MM.1S (cell line): ENCODE measurements at regions not wholly inside any gene's neighbourhood (a gene's known extent, or its start where the extent isn't known, plus 50 kb on each side); places are given as distances from the start of the nearest gene placed in this dataset.

Experiments used
- DNase-seq: peaks from one replicate; pipeline ENCODE4 v3.0.0-alpha.2; 2015
- H2AFZ ChIP-seq: fragments of 300-600 bp; sonication (generic); 2 replicates; pipeline ENCODE4 v1.6.0; 2016; ENCODE audit warnings: antibody characterized with exemption, low read length
- H3F3A ChIP-seq: fragments of 300-600 bp; sonication (generic); 2 replicates; pipeline ENCODE4 v1.6.1; 2016; ENCODE audit warnings: mild to moderate bottlenecking, antibody characterized with exemption, low read length, moderate library complexity, mixed read lengths; ENCODE audit not compliant: insufficient read depth
- H3K27ac ChIP-seq: fragments of 300-600 bp; sonication (generic); 2 replicates; pipeline ENCODE4 v1.5.1; 2016; ENCODE audit warnings: mild to moderate bottlenecking, low read length
- H3K27me3 ChIP-seq: fragments of 300-600 bp; sonication (generic); replicated peaks from 2 replicates; pipeline ENCODE4 v1.6.0; 2016; ENCODE audit warnings: low read length; ENCODE audit not compliant: insufficient read depth
- H3K36me3 ChIP-seq: fragments of 300-600 bp; sonication (generic); replicated peaks from 2 replicates; pipeline ENCODE4 v1.6.1; 2016; ENCODE audit warnings: mild to moderate bottlenecking, low read length, mixed read lengths; ENCODE audit not compliant: insufficient read depth
- H3K4me1 ChIP-seq: fragments of 300-600 bp; sonication (generic); 2 replicates; pipeline ENCODE4 v1.6.1; 2016; ENCODE audit warnings: low read length, mixed read lengths
- H3K4me2 ChIP-seq: fragments of 300-600 bp; sonication (generic); 2 replicates; pipeline ENCODE4 v1.6.0; 2016; ENCODE audit warnings: low read depth, low read length
- H3K4me3 ChIP-seq: fragments of 300-600 bp; sonication (generic); 2 replicates; pipeline ENCODE4 v1.5.1; 2016; ENCODE audit warnings: low read length, mixed read lengths
- H3K79me2 ChIP-seq: fragments of 300-600 bp; sonication (generic); 2 replicates; pipeline ENCODE4 v1.6.1; 2016; ENCODE audit warnings: mixed run types, low read length, mixed read lengths
- H3K9ac ChIP-seq: fragments of 300-600 bp; sonication (generic); 2 replicates; pipeline ENCODE4 v1.6.1; 2016; ENCODE audit warnings: low read length, mixed read lengths
- H3K9me2 ChIP-seq: fragments of 300-600 bp; sonication (generic); replicated peaks from 2 replicates; pipeline ENCODE4 v1.6.1; 2016; ENCODE audit warnings: mild to moderate bottlenecking, low read length, mixed read lengths; ENCODE audit not compliant: insufficient read depth
- H3K9me3 ChIP-seq: fragments of 300-600 bp; sonication (generic); replicated peaks from 2 replicates; pipeline ENCODE4 v1.6.1; 2016; ENCODE audit warnings: mild to moderate bottlenecking, low read length, mixed read lengths; ENCODE audit not compliant: insufficient read depth
- H4K20me1 ChIP-seq: fragments of 300-600 bp; sonication (generic); 2 replicates; pipeline ENCODE4 v1.6.1; 2016; ENCODE audit warnings: mild to moderate bottlenecking, low read length, moderate library complexity, mixed read lengths; ENCODE audit not compliant: insufficient read depth
- EZH2 ChIP-seq: fragments of 300-600 bp; sonication (generic); optimal IDR thresholded peaks from 2 replicates; pipeline ENCODE3; 2017; ENCODE audit warnings: low read depth, mild to moderate bottlenecking, antibody characterized with exemption, low read length, mixed read lengths
- EZH2phosphoT487 ChIP-seq: fragments of 300-600 bp; sonication (generic); IDR thresholded peaks from 2 replicates; pipeline ENCODE4 v1.6.1; 2018; ENCODE audit warnings: antibody characterized with exemption, low read length
- TF ChIP-seq, protein P1 (sequence below): fragments of 300-600 bp; sonication (generic); IDR thresholded peaks from 2 replicates; pipeline ENCODE4 v1.5.1; 2016; ENCODE audit warnings: antibody characterized with exemption, low read length, mixed read lengths

DNA sequence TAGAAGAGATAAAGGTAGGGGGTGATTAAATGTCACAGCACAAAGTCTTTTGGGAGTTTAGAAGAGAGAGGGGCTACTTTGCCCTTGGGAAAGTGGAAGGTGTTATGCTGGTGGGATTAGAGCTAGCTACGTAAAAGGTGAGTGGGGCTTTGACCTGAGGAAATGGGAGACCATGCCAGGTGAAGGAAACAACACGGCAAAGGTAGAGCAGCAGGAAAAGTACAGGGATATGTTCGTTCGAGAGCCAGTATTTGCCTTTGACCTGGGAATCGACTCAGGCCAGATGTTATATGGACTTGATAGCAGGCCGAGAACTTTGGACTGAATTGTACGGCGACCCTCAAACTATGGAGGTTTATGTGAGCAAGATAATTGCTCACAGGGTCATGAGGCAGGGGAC is 55.7 kb upstream of the ACKR3 start:
- Histone ChIP-seq H3K9me2 (no peaks in the 10 kb centered on the region), H3K9ac (no peak overlapping the region), H3K27me3 (no peaks in the 10 kb centered on the region), H3K9me3 (no peaks in the 10 kb centered on the region), H3K79me2 (no peaks in the 10 kb centered on the region), H2AFZ (no peak overlapping the region), H3F3A (no peaks in the 10 kb centered on the region), H3K27ac (no peak overlapping the region), H3K36me3 (no peaks in the 10 kb centered on the region), H3K4me1 (no peaks in the 10 kb centered on the region), H3K4me2 (no peak overlapping the region), H3K4me3 (no peak overlapping the region), H4K20me1 (no peaks in the 10 kb centered on the region)
- no peak for TF ChIP-seq EZH2
- TF ChIP-seq, protein P1, sequence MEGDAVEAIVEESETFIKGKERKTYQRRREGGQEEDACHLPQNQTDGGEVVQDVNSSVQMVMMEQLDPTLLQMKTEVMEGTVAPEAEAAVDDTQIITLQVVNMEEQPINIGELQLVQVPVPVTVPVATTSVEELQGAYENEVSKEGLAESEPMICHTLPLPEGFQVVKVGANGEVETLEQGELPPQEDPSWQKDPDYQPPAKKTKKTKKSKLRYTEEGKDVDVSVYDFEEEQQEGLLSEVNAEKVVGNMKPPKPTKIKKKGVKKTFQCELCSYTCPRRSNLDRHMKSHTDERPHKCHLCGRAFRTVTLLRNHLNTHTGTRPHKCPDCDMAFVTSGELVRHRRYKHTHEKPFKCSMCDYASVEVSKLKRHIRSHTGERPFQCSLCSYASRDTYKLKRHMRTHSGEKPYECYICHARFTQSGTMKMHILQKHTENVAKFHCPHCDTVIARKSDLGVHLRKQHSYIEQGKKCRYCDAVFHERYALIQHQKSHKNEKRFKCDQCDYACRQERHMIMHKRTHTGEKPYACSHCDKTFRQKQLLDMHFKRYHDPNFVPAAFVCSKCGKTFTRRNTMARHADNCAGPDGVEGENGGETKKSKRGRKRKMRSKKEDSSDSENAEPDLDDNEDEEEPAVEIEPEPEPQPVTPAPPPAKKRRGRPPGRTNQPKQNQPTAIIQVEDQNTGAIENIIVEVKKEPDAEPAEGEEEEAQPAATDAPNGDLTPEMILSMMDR = no peak
- no peak for TF ChIP-seq EZH2phosphoT487
- DNase-seq = no peak

DNA sequence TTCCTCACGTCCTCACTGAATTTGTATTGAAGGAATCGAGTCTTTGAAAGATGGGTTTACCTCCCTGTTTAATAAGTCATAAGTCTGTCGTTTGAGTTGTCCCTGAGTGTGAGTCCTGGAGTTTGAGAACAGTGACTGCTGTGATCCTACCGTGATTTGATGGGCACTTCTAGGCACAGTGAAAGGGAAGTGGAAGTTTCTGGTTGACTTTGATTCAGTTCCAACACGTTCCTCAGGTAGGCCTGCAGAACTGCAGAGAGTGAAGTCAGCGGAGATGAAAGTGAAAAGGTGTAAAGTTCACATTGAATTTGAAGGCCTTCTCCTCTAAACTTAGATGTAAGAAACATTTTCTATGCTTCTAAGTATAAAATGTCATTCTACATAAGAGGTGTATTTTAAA is 52.9 kb upstream of the ACKR3 start:
- H3K9me3 ChIP-seq = no peaks in the 10 kb centered on the region
- H3K4me2 ChIP-seq = no peak overlapping the region
- H3K9ac ChIP-seq = no peak overlapping the region
- no peaks in the 10 kb centered on the region for H3K4me1 ChIP-seq
- TF ChIP-seq EZH2phosphoT487 = no peak
- no peak for TF ChIP-seq EZH2
- TF ChIP-seq, protein P1 = no peak
- H2AFZ ChIP-seq = no peak overlapping the region
- H3K36me3 ChIP-seq = no peaks in the 10 kb centered on the region
- no peaks in the 10 kb centered on the region for H3K79me2 ChIP-seq
- no peak for DNase-seq
- H3K9me2 ChIP-seq = no peaks in the 10 kb centered on the region
- H3F3A ChIP-seq = no peaks in the 10 kb centered on the region
- no peaks in the 10 kb centered on the region for H3K27me3 ChIP-seq
- no peak overlapping the region for H3K27ac ChIP-seq
- no peak overlapping the region for H3K4me3 ChIP-seq
- no peaks in the 10 kb centered on the region for H4K20me1 ChIP-seq

DNA sequence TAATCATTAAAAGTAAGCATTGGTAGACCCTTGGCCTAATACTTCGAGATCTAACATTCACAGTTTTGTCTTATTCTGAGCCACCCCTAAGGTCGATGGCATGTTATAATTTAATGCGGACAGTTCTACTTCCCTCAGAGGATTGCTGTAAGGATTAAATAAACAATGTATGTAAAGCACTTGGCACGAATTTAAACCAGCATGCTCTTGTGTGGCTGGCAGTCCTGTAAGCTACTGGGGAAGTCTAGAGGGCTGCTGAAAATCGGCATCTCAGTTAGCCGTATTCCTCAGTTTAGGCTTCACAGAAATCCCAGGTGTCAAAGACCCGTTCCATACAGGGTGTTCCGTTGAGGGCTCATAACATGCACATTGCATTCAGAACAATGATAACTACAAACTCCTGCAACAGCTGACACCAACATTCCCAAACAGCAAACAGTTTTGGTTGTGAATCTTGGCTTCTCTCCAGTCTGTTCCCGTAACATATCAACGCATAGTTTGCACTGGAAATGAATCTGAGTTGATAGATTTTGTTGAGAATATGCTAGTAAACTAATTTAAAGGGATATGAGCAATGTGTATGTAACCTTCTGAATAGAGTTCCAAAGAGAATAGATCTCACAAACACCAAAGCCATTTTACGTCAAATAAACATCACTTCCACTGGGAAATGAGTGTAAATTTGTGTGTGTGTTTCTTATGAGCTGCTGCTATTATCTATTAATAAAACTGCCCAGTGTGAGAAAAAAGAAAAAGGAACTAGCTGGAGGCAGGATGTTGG is 52.2 kb upstream of the ACKR3 start:
- Histone ChIP-seq H3K4me3 (no peak overlapping the region), H3K27ac (no peak overlapping the region), H3K9me2 (no peaks in the 10 kb centered on the region), H3K4me1 (no peaks in the 10 kb centered on the region), H2AFZ (no peak overlapping the region), H3K36me3 (no peaks in the 10 kb centered on the region), H3K4me2 (no peak overlapping the region), H3K9ac (no peak overlapping the region), H3K27me3 (no peaks in the 10 kb centered on the region), H3F3A (no peaks in the 10 kb centered on the region), H3K9me3 (no peaks in the 10 kb centered on the region), H3K79me2 (no peaks in the 10 kb centered on the region), H4K20me1 (no peaks in the 10 kb centered on the region)
- DNase-seq = no peak
- TF ChIP-seq, protein P1 = no peak
- no peak for TF ChIP-seq EZH2
- no peak for TF ChIP-seq EZH2phosphoT487
